ENCODE measurements at regions not wholly inside any gene's neighbourhood (a gene's known extent, or its start where the extent isn't known, plus 50 kb on each side); places are given as distances from the start of the nearest gene placed in this dataset.

- peak; percentile 92 for TF ChIP-seq CTCF (IDR thresholded peaks at IDR 0.05; ENCODE audit: insufficient read depth, low read depth, low read length, missing control alignments)
- peak; percentile 78 for DNase-seq (ENCODE audit: low read depth)
- no peak overlapping the region for H3K4me3 ChIP-seq (ENCODE audit: low read length)
These were observed 51.1 kb upstream of the EED start for GRCh38 chr11:86193297-86194095.

GRCh38 chr11:86192519-86193257, 51.9 kb upstream of the EED start:
- no peak for DNase-seq (ENCODE audit: low read depth)
- no peak overlapping the region for H3K4me3 ChIP-seq (ENCODE audit: low read length)
- no peak for TF ChIP-seq CTCF (IDR thresholded peaks at IDR 0.05; ENCODE audit: insufficient read depth, low read depth, low read length, missing control alignments)

GRCh38 chr11:86191874-86192273, 52.7 kb upstream of the EED start:
- DNase-seq (ENCODE audit: low read depth) = no peak
- TF ChIP-seq CTCF (IDR thresholded peaks at IDR 0.05; ENCODE audit: insufficient read depth, low read depth, low read length, missing control alignments) = no peak
- H3K4me3 ChIP-seq (ENCODE audit: low read length) = no peak overlapping the region

- H3K4me3 ChIP-seq (ENCODE audit: low read length) = no peak overlapping the region
- no peak for TF ChIP-seq CTCF (IDR thresholded peaks at IDR 0.05; ENCODE audit: insufficient read depth, low read depth, low read length, missing control alignments)
- DNase-seq (ENCODE audit: low read depth) = no peak
These were observed 57.5 kb upstream of the EED start for GRCh38 chr11:86187027-86187426.

GRCh38 chr11:86186386-86186785, 58.2 kb upstream of the EED start:
- no peak overlapping the region for H3K4me3 ChIP-seq (ENCODE audit: low read length)
- no peak for TF ChIP-seq CTCF (IDR thresholded peaks at IDR 0.05; ENCODE audit: insufficient read depth, low read depth, low read length, missing control alignments)
- no peak for DNase-seq (ENCODE audit: low read depth)

GRCh38 chr11:86185381-86185750, 59.2 kb upstream of the EED start:
- DNase-seq (ENCODE audit: low read depth) = no peak
- no peak overlapping the region for H3K4me3 ChIP-seq (ENCODE audit: low read length)
- TF ChIP-seq CTCF (IDR thresholded peaks at IDR 0.05; ENCODE audit: insufficient read depth, low read depth, low read length, missing control alignments) = no peak

Measured in epithelial cell of esophagus (primary cell).